ENCODE measurements at regions not wholly inside any gene's neighbourhood (a gene's known extent, or its start where the extent isn't known, plus 50 kb on each side); places are given as distances from the start of the nearest gene placed in this dataset.

DNA sequence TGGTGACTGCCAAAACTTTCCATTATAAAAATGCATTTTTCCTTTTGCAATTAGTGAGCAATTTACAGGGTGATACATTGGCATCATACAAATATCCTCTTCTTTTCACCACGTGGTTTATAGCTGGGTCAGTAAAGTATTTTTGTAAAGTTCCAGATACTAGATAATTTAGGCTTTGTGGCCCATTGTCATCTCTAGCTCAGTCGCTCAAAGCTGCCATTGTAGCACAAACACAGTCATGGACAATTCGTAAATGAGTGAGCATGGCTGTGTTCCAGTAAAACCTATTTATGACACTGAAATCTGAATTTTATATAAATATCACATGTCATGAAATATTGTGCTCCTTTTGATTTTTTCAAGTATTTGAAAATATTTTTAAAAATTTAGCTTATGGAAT, 162.9 kb downstream of the USP12 start:
- TF ChIP-seq, protein P1, sequence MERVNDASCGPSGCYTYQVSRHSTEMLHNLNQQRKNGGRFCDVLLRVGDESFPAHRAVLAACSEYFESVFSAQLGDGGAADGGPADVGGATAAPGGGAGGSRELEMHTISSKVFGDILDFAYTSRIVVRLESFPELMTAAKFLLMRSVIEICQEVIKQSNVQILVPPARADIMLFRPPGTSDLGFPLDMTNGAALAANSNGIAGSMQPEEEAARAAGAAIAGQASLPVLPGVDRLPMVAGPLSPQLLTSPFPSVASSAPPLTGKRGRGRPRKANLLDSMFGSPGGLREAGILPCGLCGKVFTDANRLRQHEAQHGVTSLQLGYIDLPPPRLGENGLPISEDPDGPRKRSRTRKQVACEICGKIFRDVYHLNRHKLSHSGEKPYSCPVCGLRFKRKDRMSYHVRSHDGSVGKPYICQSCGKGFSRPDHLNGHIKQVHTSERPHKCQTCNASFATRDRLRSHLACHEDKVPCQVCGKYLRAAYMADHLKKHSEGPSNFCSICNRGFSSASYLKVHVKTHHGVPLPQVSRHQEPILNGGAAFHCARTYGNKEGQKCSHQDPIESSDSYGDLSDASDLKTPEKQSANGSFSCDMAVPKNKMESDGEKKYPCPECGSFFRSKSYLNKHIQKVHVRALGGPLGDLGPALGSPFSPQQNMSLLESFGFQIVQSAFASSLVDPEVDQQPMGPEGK (CRISPR knock-in tag; IDR thresholded peaks at IDR 0.05; ENCODE audit: borderline replicate concordance): no peak
- TF ChIP-seq, protein P2, sequence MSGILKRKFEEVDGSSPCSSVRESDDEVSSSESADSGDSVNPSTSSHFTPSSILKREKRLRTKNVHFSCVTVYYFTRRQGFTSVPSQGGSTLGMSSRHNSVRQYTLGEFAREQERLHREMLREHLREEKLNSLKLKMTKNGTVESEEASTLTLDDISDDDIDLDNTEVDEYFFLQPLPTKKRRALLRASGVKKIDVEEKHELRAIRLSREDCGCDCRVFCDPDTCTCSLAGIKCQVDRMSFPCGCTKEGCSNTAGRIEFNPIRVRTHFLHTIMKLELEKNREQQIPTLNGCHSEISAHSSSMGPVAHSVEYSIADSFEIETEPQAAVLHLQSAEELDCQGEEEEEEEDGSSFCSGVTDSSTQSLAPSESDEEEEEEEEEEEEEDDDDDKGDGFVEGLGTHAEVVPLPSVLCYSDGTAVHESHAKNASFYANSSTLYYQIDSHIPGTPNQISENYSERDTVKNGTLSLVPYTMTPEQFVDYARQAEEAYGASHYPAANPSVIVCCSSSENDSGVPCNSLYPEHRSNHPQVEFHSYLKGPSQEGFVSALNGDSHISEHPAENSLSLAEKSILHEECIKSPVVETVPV (CRISPR knock-in tag; IDR thresholded peaks at IDR 0.05): no peak
- TF ChIP-seq POU6F1 (CRISPR knock-in tag; IDR thresholded peaks at IDR 0.05; ENCODE audit: borderline replicate concordance, low read depth) (no peak), BACH2 (CRISPR knock-in tag; IDR thresholded peaks at IDR 0.05; ENCODE audit: borderline replicate concordance) (no peak)

Measured in SK-N-SH treated with all-trans-retinoic acid at 6 μM for 48 hours (cell line).